ENCODE measurements at regions not wholly inside any gene's neighbourhood (a gene's known extent, or its start where the extent isn't known, plus 50 kb on each side); places are given as distances from the start of the nearest gene placed in this dataset.
"Not testable (repeated sequence)": the region's sequence is repeated elsewhere in the genome, so short reads cannot be mapped to it uniquely, and the experiment has no call there.

GRCh38 chr22:49674479-49675050 lies 153.1 kb downstream of the BRD1 start:
- no peak for DNase-seq

GRCh38 chr22:49673048-49673447 lies 154.6 kb downstream of the BRD1 start:
- no peak for DNase-seq

GRCh38 chr22:49672014-49672516 lies 155.6 kb downstream of the BRD1 start:
- DNase-seq = no peak

- DNase-seq = peak; percentile 5
Measured at GRCh38 chr22:49671331-49672013, 156.2 kb downstream of the BRD1 start.

GRCh38 chr22:49670456-49671330 lies 157.0 kb downstream of the BRD1 start:
- DNase-seq = no peak

- DNase-seq = not testable (repeated sequence)
Measured at GRCh38 chr22:49669969-49670455, 157.7 kb downstream of the BRD1 start.

GRCh38 chr22:49669427-49669968 lies 158.2 kb downstream of the BRD1 start:
- not testable (repeated sequence) for DNase-seq

GRCh38 chr22:49668402-49668801 lies 159.3 kb downstream of the BRD1 start:
- DNase-seq = no peak

- no peak for DNase-seq
Measured at GRCh38 chr22:49667236-49667635, 160.4 kb downstream of the BRD1 start.

- no peak for DNase-seq
Measured at GRCh38 chr22:49666146-49666809, 161.4 kb downstream of the BRD1 start.

GRCh38 chr22:49664891-49665290 lies 162.8 kb downstream of the BRD1 start:
- no peak for DNase-seq

GRCh38 chr22:49664371-49664881 lies 163.2 kb downstream of the BRD1 start:
- no peak for DNase-seq

- no peak for DNase-seq
Measured at GRCh38 chr22:49663823-49664222, 163.8 kb downstream of the BRD1 start.

GRCh38 chr22:49663311-49663711 lies 164.4 kb downstream of the BRD1 start:
- no peak for DNase-seq

GRCh38 chr22:49662681-49663080 lies 165.0 kb downstream of the BRD1 start:
- no peak for DNase-seq

- DNase-seq = no peak
Measured at GRCh38 chr22:49660794-49661781, 166.6 kb downstream of the BRD1 start.

GRCh38 chr22:49660321-49660720 lies 167.4 kb downstream of the BRD1 start:
- no peak for DNase-seq

GRCh38 chr22:49659924-49660315 lies 167.8 kb downstream of the BRD1 start:
- DNase-seq = no peak

- no peak for DNase-seq
Measured at GRCh38 chr22:49659281-49659923, 168.3 kb downstream of the BRD1 start.

GRCh38 chr22:49658902-49659280 lies 168.8 kb downstream of the BRD1 start:
- DNase-seq = no peak

Data from activated CD4-positive, alpha-beta T cell treated with anti-CD3 and anti-CD28 coated beads for 1 hour (primary cell).